B cell (primary cell): ENCODE measurements at regions not wholly inside any gene's neighbourhood (a gene's known extent, or its start where the extent isn't known, plus 50 kb on each side); places are given as distances from the start of the nearest gene placed in this dataset.

Experiments used
- ATAC-seq: fragments of 200-7000 bp; cut with Tn5 transposase; one replicate; pipeline ENCODE4 v1.10.0; 2021; ENCODE audit warnings: low read depth, mild to moderate bottlenecking, moderate number of reproducible peaks, moderate library complexity
- CTCF ChIA-PET: fragments of 350-600 bp; sonication (Branson Sonifier 250); formaldehyde crosslinking; loops from one replicate; lab custom pipeline; 2021; ENCODE audit warnings: antibody characterized with exemption, inconsistent platforms; lab: Charles Lee
- POLR2A ChIA-PET: fragments of 350-600 bp; sonication (Branson Sonifier 250); formaldehyde crosslinking; loops from one replicate; lab custom pipeline; 2021; ENCODE audit warnings: antibody characterized with exemption; lab: Charles Lee
- DNase-seq: peaks from one replicate; pipeline ENCODE4 v3.0.0; 2013
- H2AFZ ChIP-seq: 2 replicates; pipeline ENCODE4 v1.6.1; 2012; ENCODE audit warnings: mild to moderate bottlenecking, low read depth, low read length; ENCODE audit not compliant: insufficient read depth, poor library complexity, severe bottlenecking
- H3K27ac ChIP-seq, 2 donors: 1 replicate in 1 of 2; 2 replicates in 1 of 2; pipeline ENCODE4 v1.5.1; 2012 to 2013; ENCODE audit warnings: low read length in 2 of 2, mild to moderate bottlenecking in 2 of 2, moderate library complexity in 1 of 2
- H3K27me3 ChIP-seq, 4 experiments: fragments of 200-600 bp in 1 of 4; sonication (generic) in 1 of 4; replicated peaks in 1 of 4; 1 replicate in 2 of 4; 2 replicates in 2 of 4; pipeline versions ENCODE4 v1.6.1 to v1.7.0; 2013 to 2016; ENCODE audit warnings: low read length in 3 of 4, mild to moderate bottlenecking in 2 of 4, mixed read lengths in 1 of 4, moderate library complexity in 1 of 4; ENCODE audit not compliant: insufficient read depth in 4 of 4, control insufficient read depth in 3 of 4; ENCODE audit errors: control extremely low read depth in 1 of 4
- H3K36me3 ChIP-seq, 2 experiments: replicated peaks in 1 of 2; 1 replicate in 1 of 2; 2 replicates in 1 of 2; pipeline versions ENCODE4 v1.6.1 to v1.7.1; 2013; ENCODE audit warnings: low read length in 1 of 2; ENCODE audit not compliant: insufficient read depth in 2 of 2, control insufficient read depth in 1 of 2; ENCODE audit errors: control extremely low read depth in 1 of 2, extremely low read depth in 1 of 2
- H3K4me1 ChIP-seq, 2 donors: fragments of 200-600 bp in 1 of 2; sonication (generic) in 1 of 2; 1 replicate in 1 of 2; 2 replicates in 1 of 2; pipeline versions ENCODE4 v1.5.1 to v1.6.1; 2013 to 2017; ENCODE audit warnings: low read length in 2 of 2; ENCODE audit not compliant: control insufficient read depth in 2 of 2, insufficient read depth in 2 of 2
- H3K4me2 ChIP-seq: replicated peaks from 2 replicates; pipeline ENCODE3; 2012; ENCODE audit warnings: mild to moderate bottlenecking, low read depth, low read length; ENCODE audit not compliant: poor library complexity, severe bottlenecking
- H3K4me3 ChIP-seq, 5 experiments: fragments of 200-600 bp in 1 of 5; sonication (generic) in 1 of 5; 1 replicate in 3 of 5; 2 replicates in 2 of 5; pipeline versions ENCODE4 v1.5.1 to v1.7.0; 2011 to 2016; ENCODE audit warnings: low read length in 4 of 5, mild to moderate bottlenecking in 4 of 5, low read depth in 2 of 5, control low read depth in 1 of 5, moderate library complexity in 1 of 5; ENCODE audit not compliant: insufficient read depth in 1 of 5; ENCODE audit errors: control extremely low read depth in 1 of 5, extremely low read depth in 1 of 5
- H3K79me2 ChIP-seq: fragments of 200-600 bp; sonication (generic); one replicate; pipeline ENCODE4 v1.6.0; 2016; ENCODE audit warnings: low read length; ENCODE audit not compliant: control insufficient read depth, insufficient read depth
- H3K9ac ChIP-seq: fragments of 200-600 bp; sonication (generic); 2 replicates; pipeline ENCODE4 v1.6.1; 2017; ENCODE audit warnings: mild to moderate bottlenecking, low read length, moderate library complexity
- H3K9me3 ChIP-seq, 3 donors: one replicate each; pipeline versions ENCODE4 v1.6.1 to v1.7.1; 2013; ENCODE audit warnings: low read length in 2 of 3; ENCODE audit not compliant: control insufficient read depth in 2 of 3, insufficient read depth in 1 of 3; ENCODE audit errors: control extremely low read depth in 1 of 3
- H4K20me1 ChIP-seq: 2 replicates; pipeline ENCODE4 v1.6.0; 2012; ENCODE audit warnings: mild to moderate bottlenecking, low read length; ENCODE audit not compliant: insufficient read depth, control insufficient read depth, poor library complexity, severe bottlenecking
- H3K27ac Mint-ChIP-seq: one replicate; pipeline ENCODE4 v1.8.0; 2021; ENCODE audit warnings: mixed read lengths
- H3K27me3 Mint-ChIP-seq: one replicate; pipeline ENCODE4 v1.8.0; 2021; ENCODE audit warnings: mixed read lengths
- H3K4me1 Mint-ChIP-seq: one replicate; pipeline ENCODE4 v1.8.0; 2021; ENCODE audit warnings: mixed read lengths
- H3K4me3 Mint-ChIP-seq: one replicate; pipeline ENCODE4 v1.8.0; 2021; ENCODE audit warnings: mixed read lengths
- H3K9me3 Mint-ChIP-seq: one replicate; pipeline ENCODE4 v1.8.0; 2022; ENCODE audit warnings: mixed read lengths; ENCODE audit not compliant: insufficient read depth
- EZH2 ChIP-seq: IDR thresholded peaks from 2 replicates; pipeline ENCODE4 v1.6.1; 2012; ENCODE audit warnings: borderline replicate concordance, low read depth, mild to moderate bottlenecking, moderate library complexity, low read length; ENCODE audit not compliant: insufficient read depth, poor library complexity, severe bottlenecking
- WGBS: methylation state at CpG from one replicate; pipeline ENCODE4 v1.1.5; 2013; ENCODE audit warnings: missing lambda C conversion rate; ENCODE audit not compliant: insufficient coverage; 5-methylcytosine and 5-hydroxymethylcytosine counted together
- intact Hi-C: fragments of 100-400 bp; cut with micrococcal nuclease; formaldehyde crosslinking; loops from one replicate; pipeline ENCODE4 v1.10.0; 2022
- TF ChIP-seq, protein P1 (sequence below): fragments of 200-600 bp; IDR thresholded peaks from one replicate; pipeline ENCODE4 v1.8.0; 2022; ENCODE audit warnings: antibody characterized with exemption, mild to moderate bottlenecking

DNA sequence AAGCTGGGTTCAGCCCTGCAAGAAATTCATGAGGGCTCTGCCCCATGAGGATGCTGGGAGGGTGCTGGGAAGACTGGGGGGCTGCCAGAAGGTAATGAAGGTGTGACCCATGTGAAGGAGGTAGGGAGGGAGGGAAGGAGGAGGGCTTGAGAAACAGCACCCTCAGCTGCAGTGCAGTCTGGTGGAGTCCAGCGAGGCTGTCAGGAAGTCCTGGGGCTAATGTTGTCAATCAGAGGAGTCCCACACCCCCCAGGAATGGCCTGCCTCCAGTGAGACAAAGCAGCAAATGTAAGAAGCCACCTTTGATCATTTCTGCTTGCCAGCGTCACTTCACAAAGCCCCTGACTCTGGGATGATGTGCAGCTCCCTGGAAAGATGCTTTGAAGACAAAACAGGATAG, 248.4 kb downstream of the SH3BP4 start:
- DNase-seq: no peak
- ATAC-seq: no peak
- 80% methylated on average over 1 of the region's 2 CpGs for WGBS
- no peak overlapping the region for H2AFZ ChIP-seq
- no peak overlapping the region for H3K4me2 ChIP-seq
- Mint-ChIP-seq H3K27me3 (peaks cover 17% of the 10 kb centered on the region), H3K4me3 (no peak overlapping the region), H3K9me3 (no peaks in the 10 kb centered on the region), H3K4me1 (no peaks in the 10 kb centered on the region), H3K27ac (no peak overlapping the region)
- peaks cover 0 to 12% (median 0%) of the 10 kb centered on the region in 3 donors for H3K9me3 ChIP-seq
- intact Hi-C loops: no loop called here
- H4K20me1 ChIP-seq: no peaks in the 10 kb centered on the region
- H3K27ac ChIP-seq: no peak overlapping the region
- H3K36me3 ChIP-seq: no peaks in the 10 kb centered on the region
- H3K4me1 ChIP-seq: no peaks in the 10 kb centered on the region
- H3K4me3 ChIP-seq: no peak overlapping the region
- peaks cover 0 to 6% (median 0%) of the 10 kb centered on the region in 4 experiments for H3K27me3 ChIP-seq
- CTCF ChIA-PET: no interaction called here
- no peak for TF ChIP-seq EZH2
- TF ChIP-seq, protein P1, sequence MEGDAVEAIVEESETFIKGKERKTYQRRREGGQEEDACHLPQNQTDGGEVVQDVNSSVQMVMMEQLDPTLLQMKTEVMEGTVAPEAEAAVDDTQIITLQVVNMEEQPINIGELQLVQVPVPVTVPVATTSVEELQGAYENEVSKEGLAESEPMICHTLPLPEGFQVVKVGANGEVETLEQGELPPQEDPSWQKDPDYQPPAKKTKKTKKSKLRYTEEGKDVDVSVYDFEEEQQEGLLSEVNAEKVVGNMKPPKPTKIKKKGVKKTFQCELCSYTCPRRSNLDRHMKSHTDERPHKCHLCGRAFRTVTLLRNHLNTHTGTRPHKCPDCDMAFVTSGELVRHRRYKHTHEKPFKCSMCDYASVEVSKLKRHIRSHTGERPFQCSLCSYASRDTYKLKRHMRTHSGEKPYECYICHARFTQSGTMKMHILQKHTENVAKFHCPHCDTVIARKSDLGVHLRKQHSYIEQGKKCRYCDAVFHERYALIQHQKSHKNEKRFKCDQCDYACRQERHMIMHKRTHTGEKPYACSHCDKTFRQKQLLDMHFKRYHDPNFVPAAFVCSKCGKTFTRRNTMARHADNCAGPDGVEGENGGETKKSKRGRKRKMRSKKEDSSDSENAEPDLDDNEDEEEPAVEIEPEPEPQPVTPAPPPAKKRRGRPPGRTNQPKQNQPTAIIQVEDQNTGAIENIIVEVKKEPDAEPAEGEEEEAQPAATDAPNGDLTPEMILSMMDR: no peak
- POLR2A ChIA-PET: no interaction called here
- no peak overlapping the region for H3K9ac ChIP-seq
- H3K79me2 ChIP-seq: no peaks in the 10 kb centered on the region

DNA sequence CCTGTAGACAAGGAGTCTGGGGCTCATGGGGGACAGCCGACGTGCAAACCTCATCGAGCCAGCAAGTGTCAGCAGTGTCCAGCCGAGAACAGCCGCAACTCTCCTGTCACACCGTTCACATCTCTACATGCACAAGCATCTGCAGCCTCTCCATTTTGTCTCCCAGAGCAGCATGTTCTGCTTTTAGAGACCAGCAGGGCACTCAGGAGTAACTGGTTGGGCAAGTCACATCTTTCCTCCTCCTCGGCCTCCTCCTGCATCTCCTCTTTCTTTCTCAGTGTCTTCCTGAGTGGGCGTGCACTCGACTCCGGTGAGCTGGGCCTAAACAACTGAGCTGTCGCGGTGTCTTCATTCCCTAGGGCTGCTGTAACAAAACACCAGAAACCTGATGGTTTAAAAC, 249.9 kb downstream of the SH3BP4 start:
- H3K36me3 ChIP-seq: no peaks in the 10 kb centered on the region
- no peak overlapping the region for H3K9ac ChIP-seq
- Mint-ChIP-seq H3K27me3 (peaks cover 20% of the 10 kb centered on the region), H3K27ac (no peak overlapping the region), H3K9me3 (no peaks in the 10 kb centered on the region), H3K4me3 (no peak overlapping the region), H3K4me1 (no peaks in the 10 kb centered on the region)
- 89% methylated on average over 12 of the region's 12 CpGs for WGBS
- ATAC-seq (no peak), DNase-seq (no peak)
- H3K79me2 ChIP-seq: no peaks in the 10 kb centered on the region
- POLR2A ChIA-PET: no interaction called here
- peaks cover 0 to 12% (median 0%) of the 10 kb centered on the region in 3 donors for H3K9me3 ChIP-seq
- H3K4me3 ChIP-seq: no peak overlapping the region
- CTCF ChIA-PET: no interaction called here
- H3K4me1 ChIP-seq: no peaks in the 10 kb centered on the region
- H3K27ac ChIP-seq: no peak overlapping the region
- TF ChIP-seq, protein P1: no peak
- TF ChIP-seq EZH2: no peak
- H3K27me3 ChIP-seq: peaks cover 0 to 6% (median 0%) of the 10 kb centered on the region in 4 experiments
- no peak overlapping the region for H2AFZ ChIP-seq
- no peaks in the 10 kb centered on the region for H4K20me1 ChIP-seq
- intact Hi-C loops: no loop called here
- H3K4me2 ChIP-seq: no peak overlapping the region
